HG02885 (cell line): ENCODE measurements at regions not wholly inside any gene's neighbourhood (a gene's known extent, or its start where the extent isn't known, plus 50 kb on each side); places are given as distances from the start of the nearest gene placed in this dataset.

Experiments used
- ATAC-seq: cut with Tn5 transposase; IDR thresholded peaks from one replicate; pipeline ENCODE4 v1.9.1; 2021; ENCODE audit warnings: mild to moderate bottlenecking; ENCODE audit not compliant: unreplicated experiment, poor library complexity

- ATAC-seq: no peak
These were observed 249.3 kb upstream of the RTL1 start for GRCh38 chr14:101152855-101153254.

- no peak for ATAC-seq
These were observed 250.2 kb upstream of the RTL1 start for GRCh38 chr14:101153691-101154090.

GRCh38 chr14:101155575-101155974 lies 252.1 kb upstream of the RTL1 start:
- ATAC-seq: no peak

- no peak for ATAC-seq
These were observed 263.9 kb upstream of the RTL1 start for GRCh38 chr14:101167428-101167827.

- no peak for ATAC-seq
These were observed 265.7 kb upstream of the RTL1 start for GRCh38 chr14:101169267-101169666.

- no peak for ATAC-seq
These were observed 268.1 kb upstream of the RTL1 start for GRCh38 chr14:101171650-101172049.

GRCh38 chr14:101173698-101174521 lies 270.4 kb upstream of the RTL1 start:
- ATAC-seq: no peak

GRCh38 chr14:101174522-101174838 lies 271.0 kb upstream of the RTL1 start:
- no peak for ATAC-seq

- ATAC-seq: no peak
These were observed 271.6 kb upstream of the RTL1 start for GRCh38 chr14:101174980-101175606.

GRCh38 chr14:101175731-101176534 lies 272.4 kb upstream of the RTL1 start:
- ATAC-seq: no peak

- ATAC-seq: no peak
These were observed 273.1 kb upstream of the RTL1 start for GRCh38 chr14:101176535-101177205.

GRCh38 chr14:101177301-101177971 lies 273.9 kb upstream of the RTL1 start:
- ATAC-seq: no peak

- no peak for ATAC-seq
These were observed 274.9 kb upstream of the RTL1 start for GRCh38 chr14:101178184-101179072.

- ATAC-seq: no peak
These were observed 276.2 kb upstream of the RTL1 start for GRCh38 chr14:101179691-101180211.

- ATAC-seq: no peak
These were observed 278.2 kb upstream of the RTL1 start for GRCh38 chr14:101181446-101182313.

- no peak for ATAC-seq
These were observed 279.0 kb upstream of the RTL1 start for GRCh38 chr14:101182476-101182875.

- ATAC-seq: no peak
These were observed 280.0 kb upstream of the RTL1 start for GRCh38 chr14:101183376-101184103.
